Cardiac fibroblast (primary cell): ENCODE measurements at regions not wholly inside any gene's neighbourhood (a gene's known extent, or its start where the extent isn't known, plus 50 kb on each side); places are given as distances from the start of the nearest gene placed in this dataset.

ENCODE experiments used
- DNase-seq, 2 donors: peaks; one replicate each; pipeline versions ENCODE4 v3.0.0 to v3.0.0-alpha.2; 2010; ENCODE audit warnings: low read depth in 2 of 2
- H3K4me3 ChIP-seq, 2 donors: replicated peaks in 1 of 2; 1 replicate in 1 of 2; 2 replicates in 1 of 2; pipeline ENCODE4 v1.5.1; 2011; ENCODE audit warnings: low read depth in 2 of 2, low read length in 2 of 2, mild to moderate bottlenecking in 2 of 2, moderate library complexity in 1 of 2
- CTCF ChIP-seq: IDR thresholded peaks from one replicate; pipeline ENCODE4 v1.5.1; 2011; ENCODE audit warnings: low read depth, mild to moderate bottlenecking, low read length, inconsistent platforms

- no peak for DNase-seq
- no peak for TF ChIP-seq CTCF
- no peak overlapping the region for H3K4me3 ChIP-seq
Observed at GRCh38 chr3:43958973-43959372, 268.2 kb downstream of the ABHD5 start.

- no peak overlapping the region for H3K4me3 ChIP-seq
- no peak for DNase-seq
Observed at GRCh38 chr3:43959498-43960447, 269.0 kb downstream of the ABHD5 start.

GRCh38 chr3:43960448-43960840 lies 269.7 kb downstream of the ABHD5 start:
- no peak overlapping the region for H3K4me3 ChIP-seq
- TF ChIP-seq CTCF, result no peak
- DNase-seq, result peak in 1 of 2 donors; percentile 15

More at GRCh38 chr3:43959498-43960447, 269.0 kb downstream of the ABHD5 start:
- TF ChIP-seq CTCF, result no peak

- DNase-seq, result no peak
- no peak overlapping the region for H3K4me3 ChIP-seq
- TF ChIP-seq CTCF, result no peak
Observed at GRCh38 chr3:43962043-43962442, 271.3 kb downstream of the ABHD5 start.

GRCh38 chr3:43963208-43963607 lies 272.5 kb downstream of the ABHD5 start:
- no peak for DNase-seq
- no peak overlapping the region for H3K4me3 ChIP-seq
- no peak for TF ChIP-seq CTCF

- no peak for TF ChIP-seq CTCF
- no peak overlapping the region for H3K4me3 ChIP-seq
- DNase-seq, result no peak
Observed at GRCh38 chr3:43964640-43965039, 273.9 kb downstream of the ABHD5 start.
